ENCODE measurements at regions not wholly inside any gene's neighbourhood (a gene's known extent, or its start where the extent isn't known, plus 50 kb on each side); places are given as distances from the start of the nearest gene placed in this dataset.

- Histone ChIP-seq H2AFZ (ENCODE audit: low read length) (no peak overlapping the region), H3K79me1 (ENCODE audit: low read depth, low read length) (no peaks in the 10 kb centered on the region), H3K4me3 (ENCODE audit: extremely low read depth in 1 of 4, insufficient read depth in 2 of 4, low read depth in 3 of 4, low read length in 4 of 4) (no peak overlapping the region), H3K27ac (ENCODE audit: low read depth, low read length) (no peak overlapping the region), H2BK12ac (ENCODE audit: low read depth, low read length) (no peak overlapping the region), H3K27me3 (replicated peaks in 1 of 4; ENCODE audit: control insufficient read depth in 3 of 4, extremely low read depth in 1 of 4, insufficient read depth in 3 of 4, low read length in 3 of 4) (no peaks in the 10 kb centered on the region), H4K91ac (replicated peaks; ENCODE audit: insufficient read length, low read length) (no peak overlapping the region), H4K5ac (ENCODE audit: insufficient read length, low read depth, low read length) (no peak overlapping the region), H2BK15ac (ENCODE audit: low read length) (no peak overlapping the region), H3K36me3 (ENCODE audit: control insufficient read depth in 2 of 4, insufficient read depth in 4 of 4, low read length in 3 of 4) (no peaks in the 10 kb centered on the region), H2BK20ac (ENCODE audit: low read length) (no peak overlapping the region), H3K56ac (replicated peaks; ENCODE audit: insufficient read length, low read depth, low read length) (no peak overlapping the region), H3K9ac (replicated peaks in 1 of 4; ENCODE audit: extremely low read depth in 1 of 4, low read depth in 3 of 4, low read length in 3 of 4) (no peak overlapping the region), H3K14ac (ENCODE audit: insufficient read length) (no peak overlapping the region), H3K18ac (ENCODE audit: extremely low read depth, low read length) (no peak overlapping the region), H3K9me3 (ENCODE audit: insufficient read depth in 2 of 2, low read depth in 1 of 2, low read length in 1 of 2) (no peaks in the 10 kb centered on the region), H2BK120ac (replicated peaks; ENCODE audit: low read depth, low read length) (no peak overlapping the region), H3K4me1 (replicated peaks in 1 of 4; ENCODE audit: control insufficient read depth in 3 of 4, insufficient read depth in 4 of 4, low read length in 3 of 4) (no peaks in the 10 kb centered on the region), H3K4me2 (ENCODE audit: insufficient read depth in 1 of 2, low read depth in 2 of 2, low read length in 2 of 2) (no peak overlapping the region), H3K79me2 (ENCODE audit: control insufficient read depth in 1 of 2, insufficient read depth in 2 of 2, low read length in 2 of 2) (no peaks in the 10 kb centered on the region), H2AK5ac (ENCODE audit: low read depth, low read length) (no peak overlapping the region), H3K4ac (replicated peaks; ENCODE audit: insufficient read length, low read depth, low read length) (no peak overlapping the region), H4K20me1 (replicated peaks in 1 of 2; ENCODE audit: control insufficient read depth in 1 of 2, insufficient read depth in 2 of 2, low read length in 2 of 2) (no peaks in the 10 kb centered on the region), H4K8ac (ENCODE audit: extremely low read depth, insufficient read depth, low read length) (no peak overlapping the region), H3K23me2 (ENCODE audit: low read depth, low read length) (no peaks in the 10 kb centered on the region), H2BK5ac (ENCODE audit: low read depth, low read length) (no peak overlapping the region), H3K23ac (ENCODE audit: insufficient read length) (no peak overlapping the region)
- no peak for FAIRE-seq
- ChIA-PET CTCF (ENCODE audit: partially characterized antibody) (interaction anchor here (1.1 to 1.8 kb wide), 3 partner anchors 8 to 77 kb away, joined by 3 to 4 read pairs (median 4); no protein-coding TSS in a partner anchor), POLR2A (ENCODE audit: partially characterized antibody) (no interaction called here)
- DNase-seq (ENCODE audit: low read depth in 1 of 2, low spot score in 2 of 2) = no peak
- 90% methylated on average over 12 of the region's 12 CpGs; no CpG with 5 or more reads in 1 of the 2 experiments for WGBS, 2 experiments (ENCODE audit: extremely low coverage in 1 of 2, insufficient coverage in 1 of 2, insufficient read length in 1 of 2, insufficient replicate concordance in 2 of 2, low coverage in 1 of 2, low lambda C conversion rate in 2 of 2, missing lambda C conversion rate in 1 of 2)
- TF ChIP-seq SAP30 (IDR thresholded peaks at IDR 0.05; ENCODE audit: insufficient read depth, insufficient replicate concordance, low read length) = no peak
- TF ChIP-seq RAD21 (IDR thresholded peaks at IDR 0.05 in 1 of 2, conservative IDR thresholded peaks at IDR 0.05 in 1 of 2; ENCODE audit: low read depth in 2 of 2, low read length in 2 of 2) = no peak
- TF ChIP-seq TAF7 (optimal IDR thresholded peaks at IDR 0.05; ENCODE audit: borderline replicate concordance, low read depth, low read length) = no peak
- TF ChIP-seq CEBPB (IDR thresholded peaks at IDR 0.05; ENCODE audit: low read depth, low read length) = no peak
- TF ChIP-seq KDM4A (IDR thresholded peaks at IDR 0.05; ENCODE audit: low read depth, low read length, severe bottlenecking) = no peak
- TF ChIP-seq SRF (IDR thresholded peaks at IDR 0.05; ENCODE audit: low read depth, low read length) = no peak
- no peak for TF ChIP-seq GABPA (IDR thresholded peaks at IDR 0.05; ENCODE audit: borderline replicate concordance, insufficient read depth, low read length)
- TF ChIP-seq GTF2F1 (IDR thresholded peaks at IDR 0.05; ENCODE audit: borderline replicate concordance, low read depth, low read length) = no peak
- TF ChIP-seq RNF2 (IDR thresholded peaks at IDR 0.05; ENCODE audit: borderline replicate concordance, low read depth, low read length, missing control alignments, poor library complexity, severe bottlenecking) = no peak
These were observed 1525.3 kb upstream of the TMEM132C start for GRCh38 chr12:126741536-126742240.
